HG03378 (cell line): ENCODE measurements at regions not wholly inside any gene's neighbourhood (a gene's known extent, or its start where the extent isn't known, plus 50 kb on each side); places are given as distances from the start of the nearest gene placed in this dataset.
"Not testable (repeated sequence)": the region's sequence is repeated elsewhere in the genome, so short reads cannot be mapped to it uniquely, and the experiment has no call there.

Experiments
- ATAC-seq: cut with Tn5 transposase; IDR thresholded peaks from one replicate; pipeline ENCODE4 v1.9.1; 2021; ENCODE audit warnings: mild to moderate bottlenecking, moderate library complexity; ENCODE audit not compliant: unreplicated experiment

GRCh38 chr9:84054341-84055010, 73.9 kb downstream of the RMI1 start:
- no peak for ATAC-seq

GRCh38 chr9:84057662-84058061, 77.1 kb downstream of the RMI1 start:
- no peak for ATAC-seq

GRCh38 chr9:84059936-84060335, 79.3 kb downstream of the RMI1 start:
- no peak for ATAC-seq

DNA sequence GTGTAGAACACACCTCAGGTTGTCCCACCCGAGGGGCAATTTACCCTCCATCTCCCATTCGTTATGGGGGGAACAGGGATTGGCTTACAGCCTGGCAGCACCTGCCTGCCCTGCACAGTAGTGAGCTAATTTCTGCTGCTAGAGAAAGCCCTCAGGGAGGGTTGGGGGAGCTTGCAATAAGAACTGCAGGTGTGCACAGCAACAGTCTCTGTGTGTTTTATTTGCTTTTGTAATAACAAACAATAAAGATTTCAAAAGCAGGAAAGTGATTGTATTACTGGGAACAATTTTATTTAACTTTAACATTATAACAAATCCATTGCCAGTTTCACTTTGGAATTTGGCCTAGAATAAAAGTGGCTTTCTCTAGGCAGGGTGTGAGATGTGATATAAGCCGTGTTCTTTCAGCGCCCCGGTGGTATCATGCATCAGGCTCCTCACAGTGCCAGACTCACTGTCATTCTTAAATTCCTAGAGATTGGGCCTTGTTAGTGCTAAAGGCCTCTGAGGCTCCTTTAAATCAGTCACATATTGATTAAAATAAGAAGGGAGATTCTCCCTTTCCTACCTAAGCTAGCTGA, 81.1 kb downstream of the RMI1 start:
- no peak for ATAC-seq

DNA sequence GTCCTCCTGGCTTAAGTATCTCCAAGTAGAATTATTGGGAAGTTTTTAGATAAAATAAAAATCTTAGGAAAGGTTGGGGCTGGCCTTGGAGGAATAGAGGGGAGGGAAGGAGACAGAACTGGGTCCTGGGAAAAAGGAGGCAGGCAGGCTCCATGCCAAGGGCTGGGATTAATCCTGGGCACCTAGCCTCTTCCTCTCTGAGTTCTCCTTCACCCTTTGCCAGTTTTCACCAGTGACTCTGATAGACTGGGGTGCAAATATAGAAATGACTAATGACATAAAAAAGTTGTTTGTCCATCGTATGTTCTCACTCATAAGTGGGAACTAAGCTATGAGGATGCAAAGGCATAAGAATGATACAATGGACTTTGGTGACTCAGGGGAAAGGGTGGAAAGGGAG, 81.9 kb downstream of the RMI1 start:
- no peak for ATAC-seq

DNA sequence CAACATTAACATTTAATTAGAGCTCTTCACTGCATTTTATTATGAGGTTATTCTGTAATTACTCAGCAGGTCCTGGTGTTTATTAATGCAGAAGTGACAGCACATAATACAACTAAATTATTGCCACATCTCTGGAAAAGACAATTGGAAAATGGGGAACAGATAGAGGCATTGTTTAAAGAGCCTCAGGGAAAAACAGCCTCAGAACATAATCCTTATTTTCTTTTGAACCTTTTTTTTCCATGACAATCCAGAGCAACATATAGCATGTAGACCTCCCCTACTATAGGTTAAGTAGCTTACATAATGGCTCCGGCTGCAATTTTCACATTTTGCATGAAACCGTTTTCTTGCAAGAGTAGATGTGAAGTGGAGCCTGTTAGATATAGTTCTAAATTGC, 87.2 kb downstream of the RMI1 start:
- no peak for ATAC-seq

GRCh38 chr9:84068872-84069271, 88.3 kb downstream of the RMI1 start:
- ATAC-seq, result no peak

- no peak for ATAC-seq
Observed at GRCh38 chr9:84070590-84070989, 90.0 kb downstream of the RMI1 start.

DNA sequence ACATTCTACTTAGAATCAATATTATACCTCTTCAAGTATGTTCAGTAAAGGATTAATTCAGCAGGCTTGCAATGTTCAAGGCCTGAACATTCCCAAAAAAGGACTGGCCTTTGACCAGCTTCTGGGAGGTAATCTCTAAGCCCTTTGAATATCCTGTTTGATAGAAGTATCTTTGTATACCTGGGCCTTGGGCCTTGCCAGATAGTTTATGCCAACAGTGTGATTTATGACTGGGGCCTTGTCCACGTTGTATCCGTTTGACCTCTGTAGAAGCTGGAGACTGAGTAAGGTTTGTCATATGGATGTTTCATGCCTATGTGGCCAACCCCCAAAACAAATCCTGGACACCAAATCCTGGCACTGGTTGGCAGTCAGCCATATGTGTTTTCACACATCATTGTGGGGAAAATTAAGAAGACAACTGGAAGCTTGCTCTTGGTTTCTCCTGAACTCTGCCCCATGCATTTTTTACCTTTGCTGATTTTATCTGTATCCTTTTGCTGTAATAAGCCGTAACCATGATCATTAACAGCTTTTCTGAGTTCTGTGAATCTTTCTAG, 92.1 kb downstream of the RMI1 start:
- no peak for ATAC-seq

- ATAC-seq, result no peak
Observed at GRCh38 chr9:84075004-84075403, 94.4 kb downstream of the RMI1 start.

DNA sequence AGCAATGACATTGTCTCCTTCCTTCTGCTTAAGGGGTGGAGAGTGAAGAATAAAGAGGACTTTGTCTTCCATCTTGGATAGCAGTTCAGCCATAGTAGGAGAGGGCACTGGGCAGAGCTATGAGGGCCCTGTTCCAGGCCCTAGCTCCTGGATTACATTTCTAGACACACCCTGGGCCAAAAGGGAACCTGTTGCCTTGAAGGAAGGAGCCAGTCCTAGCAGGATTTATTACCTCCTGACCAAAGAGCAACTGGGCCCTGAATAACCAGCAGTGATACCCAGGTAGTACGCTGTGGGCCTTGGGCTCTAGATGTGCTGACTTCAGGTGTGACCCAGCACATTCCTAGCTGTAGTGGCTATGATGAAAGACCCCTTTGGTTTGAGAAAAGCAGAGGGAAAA, 95.8 kb downstream of the RMI1 start:
- ATAC-seq, result no peak

DNA sequence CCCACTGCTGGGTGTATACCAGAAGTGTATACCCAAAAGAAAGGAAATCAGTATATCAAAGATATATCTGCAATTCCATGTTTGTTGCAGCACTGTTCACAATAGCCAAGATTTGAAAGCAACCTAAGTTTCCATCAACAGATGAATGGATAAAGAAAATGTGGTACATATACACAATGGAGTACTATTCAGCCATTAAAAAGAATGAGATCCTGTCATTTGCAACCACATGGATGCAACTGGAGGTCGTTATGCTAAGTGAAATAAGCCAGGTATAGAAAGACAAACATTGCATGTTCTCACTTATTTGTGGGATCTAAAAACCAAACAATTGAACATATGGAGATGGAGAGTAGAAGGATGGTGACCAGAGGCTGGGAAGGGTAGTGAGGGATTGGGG, 97.2 kb downstream of the RMI1 start:
- ATAC-seq, result not testable (repeated sequence)

DNA sequence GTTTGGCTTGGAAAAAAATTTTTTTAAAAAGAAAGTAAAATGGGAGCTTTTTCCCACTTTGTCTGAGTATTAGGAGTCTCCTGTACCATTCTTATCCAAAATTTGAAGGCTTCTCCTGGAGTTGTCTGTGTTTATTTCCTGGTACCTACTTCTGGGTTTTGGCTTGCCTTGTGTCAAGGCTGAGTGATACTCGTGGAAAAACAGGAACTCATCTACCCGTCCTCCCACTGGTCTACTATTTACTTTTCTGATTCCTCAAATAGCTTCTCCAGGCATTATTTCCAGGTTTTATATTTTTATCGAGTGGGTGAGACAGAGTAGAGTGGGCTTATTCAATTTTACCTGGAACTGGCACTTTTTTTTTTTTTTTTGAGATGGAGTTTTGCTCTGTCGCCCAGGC, 99.4 kb downstream of the RMI1 start:
- ATAC-seq, result no peak

DNA sequence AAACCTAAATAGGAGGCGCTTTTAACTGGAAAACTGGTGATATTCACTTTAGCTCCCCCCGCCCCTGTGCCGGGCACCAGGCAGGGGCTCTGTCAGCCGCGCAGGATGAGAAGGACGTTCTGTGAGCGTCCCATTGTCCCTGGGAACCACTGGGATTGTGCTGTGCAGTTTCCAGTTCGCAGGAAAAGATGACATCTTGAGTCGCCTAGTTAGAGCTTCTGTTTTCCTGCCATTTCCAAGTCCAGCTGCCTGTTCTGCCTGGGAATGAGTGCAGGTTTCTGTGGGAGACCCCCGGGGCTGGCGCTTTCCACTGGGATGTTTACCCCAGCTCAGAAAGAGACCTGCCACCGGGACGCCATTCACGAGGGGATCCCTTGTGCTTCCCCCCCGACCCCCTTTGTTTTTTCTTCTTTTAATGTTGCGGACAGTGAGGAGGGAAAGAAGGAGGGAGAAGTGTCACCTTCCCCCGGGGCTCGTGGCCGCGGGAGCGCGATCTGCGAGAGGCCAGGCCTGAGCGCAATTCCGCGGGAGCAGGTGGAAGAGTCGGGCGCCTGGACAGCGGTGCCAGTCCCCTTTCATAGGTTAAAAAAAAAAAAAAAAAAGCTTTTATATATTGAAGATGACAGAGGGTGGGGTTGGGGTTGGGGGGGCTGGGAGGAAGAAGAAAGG, 121.5 kb downstream of the RMI1 start:
- no peak for ATAC-seq

DNA sequence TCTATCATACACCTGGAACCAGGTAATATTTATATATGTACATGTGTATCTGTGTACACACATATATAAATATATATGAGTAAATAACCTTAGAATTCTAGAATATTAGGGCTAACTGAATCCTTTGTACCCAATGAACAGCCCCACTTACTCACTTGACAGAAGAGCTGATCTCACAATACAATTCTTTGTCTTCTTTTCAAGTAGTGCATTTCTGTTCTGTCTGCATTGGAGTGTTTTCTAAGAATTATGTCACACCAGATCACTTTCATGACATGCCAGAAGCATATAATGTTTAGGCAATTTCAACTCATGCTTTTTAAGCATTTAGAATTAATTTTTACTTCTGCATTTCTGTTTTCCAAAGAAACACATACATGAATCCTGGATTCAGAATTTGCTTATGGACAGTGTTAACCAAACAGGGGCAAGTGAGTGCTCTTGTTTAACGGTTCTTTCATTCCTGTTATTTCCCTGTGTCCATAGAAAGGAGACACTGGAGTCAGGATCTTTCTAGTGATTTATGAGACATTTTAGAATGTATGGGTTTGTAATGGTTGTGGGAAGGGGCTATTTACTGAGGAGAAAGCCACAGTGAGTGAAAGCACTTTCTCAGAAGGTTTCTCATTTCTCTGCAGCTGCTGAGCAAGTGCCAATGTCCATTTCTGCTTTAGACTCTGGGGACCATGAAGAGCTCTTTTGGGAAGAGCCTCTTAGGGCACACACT, 123.2 kb downstream of the RMI1 start:
- no peak for ATAC-seq

GRCh38 chr9:84107081-84107480, 126.5 kb downstream of the RMI1 start:
- no peak for ATAC-seq

- ATAC-seq, result no peak
Observed at GRCh38 chr9:84107995-84108394, 127.4 kb downstream of the RMI1 start.

- ATAC-seq, result no peak
Observed at GRCh38 chr9:84111726-84112125, 131.1 kb downstream of the RMI1 start.

DNA sequence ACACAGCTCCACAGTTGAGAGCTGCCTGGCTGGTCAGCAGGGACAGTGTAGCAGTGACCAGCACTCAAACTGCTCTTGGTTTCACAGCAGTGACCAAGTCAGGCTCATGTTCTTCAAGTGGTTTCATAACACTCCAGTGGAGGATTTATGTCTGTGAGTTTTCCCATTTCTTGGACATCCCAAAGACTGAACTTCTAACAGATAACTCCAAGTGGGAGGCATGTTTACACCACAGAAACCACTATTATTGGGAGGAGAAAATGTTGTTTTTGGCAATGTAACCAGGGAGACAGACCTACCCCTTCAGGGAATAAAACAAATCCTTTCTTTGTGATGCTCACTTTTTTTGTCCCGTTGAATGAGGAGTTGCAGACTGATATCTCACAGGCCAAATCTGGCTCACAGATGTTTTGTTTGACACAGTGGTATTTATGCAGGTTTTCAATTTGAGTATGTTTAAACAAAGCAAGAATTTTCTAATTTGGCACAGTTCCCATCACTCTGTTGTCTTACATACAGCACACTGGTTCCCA, 141.5 kb downstream of the RMI1 start:
- no peak for ATAC-seq

DNA sequence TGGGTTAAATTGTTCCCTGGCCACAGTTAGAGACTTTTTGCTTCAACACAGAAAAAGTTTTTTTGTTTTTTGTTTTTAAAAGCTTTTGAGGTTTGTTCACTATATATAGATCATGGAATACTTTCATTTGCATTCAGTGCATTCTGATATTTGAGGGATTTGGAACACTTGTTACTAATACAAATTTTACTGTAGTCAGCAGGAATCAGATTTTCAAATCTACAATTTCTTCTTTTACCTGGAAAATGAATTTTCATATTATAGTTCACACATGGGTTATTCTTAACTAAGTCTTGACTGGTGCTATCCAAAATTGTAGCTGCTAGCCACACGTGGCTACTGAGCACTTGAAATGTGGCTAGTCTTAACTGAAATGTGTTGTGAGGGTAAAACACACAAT, 142.0 kb downstream of the RMI1 start:
- ATAC-seq, result no peak
